Breast epithelium (tissue), 4 donors: ENCODE measurements at regions not wholly inside any gene's neighbourhood (a gene's known extent, or its start where the extent isn't known, plus 50 kb on each side); places are given as distances from the start of the nearest gene placed in this dataset.

Source experiments
- DNase-seq, 2 donors: peaks; one replicate each; pipeline ENCODE4 v3.0.0-alpha.2; 2019; ENCODE audit warnings: low spot score in 2 of 2
- H3K27ac ChIP-seq, 2 donors: fragments of 200-600 bp; sonication (generic) in 1 of 2; one replicate each; pipeline ENCODE4 v1.5.1; 2016 to 2019; ENCODE audit warnings: mild to moderate bottlenecking in 1 of 2
- H3K27me3 ChIP-seq, 2 donors: fragments of 200-600 bp; sonication (generic) in 1 of 2; one replicate each; pipeline versions ENCODE4 v1.5.1 to v1.6.0; 2017 to 2019; ENCODE audit warnings: control low read depth in 1 of 2, mild to moderate bottlenecking in 1 of 2
- H3K36me3 ChIP-seq: fragments of 200-600 bp; one replicate; pipeline ENCODE4 v1.5.1; 2019
- H3K4me1 ChIP-seq, 2 donors: fragments of 200-600 bp; sonication (generic); one replicate each; pipeline ENCODE4 v1.5.1; 2016 to 2019; ENCODE audit warnings: control low read depth in 1 of 2
- H3K4me3 ChIP-seq, 3 donors: fragments of 200-600 bp; sonication (generic); 1 replicate in 2 of 3; 2 replicates in 1 of 3; pipeline ENCODE4 v1.5.1; 2016 to 2019; ENCODE audit warnings: mild to moderate bottlenecking in 3 of 3, moderate library complexity in 2 of 3
- H3K9me3 ChIP-seq, 2 donors: fragments of 200-600 bp; sonication (generic) in 1 of 2; one replicate each; pipeline ENCODE4 v1.5.1; 2016 to 2019; ENCODE audit warnings: control low read depth in 1 of 2
- POLR2A ChIP-seq: fragments of 450-650 bp; IDR thresholded peaks from one replicate; pipeline ENCODE4 v1.6.1; 2016; ENCODE audit warnings: antibody characterized with exemption, mild to moderate bottlenecking, moderate library complexity
- POLR2AphosphoS5 ChIP-seq, 3 donors: sonication (generic); formaldehyde crosslinking; IDR thresholded peaks; one replicate each; pipeline ENCODE4 v1.6.1; 2017; ENCODE audit warnings: antibody characterized with exemption in 3 of 3
- intact Hi-C: fragments of 100-400 bp; cut with DNase I; formaldehyde crosslinking; loops from one replicate; pipeline ENCODE4 v1.15.1; 2023; ENCODE audit warnings: low total_unique reads
- TF ChIP-seq, protein P1 (sequence below), 3 donors: fragments of 450-650 bp; IDR thresholded peaks; one replicate each; pipeline ENCODE4 v1.5.1; 2016 to 2017; ENCODE audit warnings: antibody characterized with exemption in 3 of 3, mild to moderate bottlenecking in 3 of 3, moderate library complexity in 3 of 3

DNA sequence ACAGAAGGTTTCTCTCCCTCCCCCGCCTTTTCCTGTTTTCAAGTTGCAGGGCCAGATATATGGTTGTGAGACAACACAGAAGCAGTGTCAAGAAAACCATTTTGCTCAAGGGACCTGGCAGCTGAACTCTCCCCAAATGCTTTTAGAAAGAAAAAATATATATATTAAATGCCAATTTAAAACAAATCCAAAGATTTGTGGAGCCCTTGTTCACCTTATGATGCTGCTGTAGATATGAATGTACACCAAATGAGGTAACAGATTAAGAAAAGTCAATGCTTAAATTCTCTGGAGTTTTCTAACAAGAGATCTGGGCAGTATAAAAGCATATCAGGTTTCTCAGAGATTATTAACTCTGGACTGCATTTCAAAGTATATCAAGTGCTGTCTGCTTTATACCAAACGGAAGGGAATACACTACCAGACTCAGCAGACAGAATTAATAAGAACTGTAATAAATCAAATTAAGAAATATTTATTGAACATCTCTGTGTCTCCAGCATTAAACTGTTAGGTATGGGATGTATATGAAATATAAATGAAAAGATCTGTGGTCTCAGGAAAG lies 357.5 kb downstream of the HDGFL1 start:
- H3K27me3 ChIP-seq, result no peaks in the 10 kb centered on the region
- no peaks in the 10 kb centered on the region for H3K4me1 ChIP-seq
- DNase-seq, result no peak
- no peak overlapping the region for H3K4me3 ChIP-seq
- intact Hi-C loops, result no loop called here
- H3K36me3 ChIP-seq, result peaks cover 3% of the 10 kb centered on the region
- no peak overlapping the region for H3K27ac ChIP-seq
- H3K9me3 ChIP-seq, result no peaks in the 10 kb centered on the region
- TF ChIP-seq, protein P1, sequence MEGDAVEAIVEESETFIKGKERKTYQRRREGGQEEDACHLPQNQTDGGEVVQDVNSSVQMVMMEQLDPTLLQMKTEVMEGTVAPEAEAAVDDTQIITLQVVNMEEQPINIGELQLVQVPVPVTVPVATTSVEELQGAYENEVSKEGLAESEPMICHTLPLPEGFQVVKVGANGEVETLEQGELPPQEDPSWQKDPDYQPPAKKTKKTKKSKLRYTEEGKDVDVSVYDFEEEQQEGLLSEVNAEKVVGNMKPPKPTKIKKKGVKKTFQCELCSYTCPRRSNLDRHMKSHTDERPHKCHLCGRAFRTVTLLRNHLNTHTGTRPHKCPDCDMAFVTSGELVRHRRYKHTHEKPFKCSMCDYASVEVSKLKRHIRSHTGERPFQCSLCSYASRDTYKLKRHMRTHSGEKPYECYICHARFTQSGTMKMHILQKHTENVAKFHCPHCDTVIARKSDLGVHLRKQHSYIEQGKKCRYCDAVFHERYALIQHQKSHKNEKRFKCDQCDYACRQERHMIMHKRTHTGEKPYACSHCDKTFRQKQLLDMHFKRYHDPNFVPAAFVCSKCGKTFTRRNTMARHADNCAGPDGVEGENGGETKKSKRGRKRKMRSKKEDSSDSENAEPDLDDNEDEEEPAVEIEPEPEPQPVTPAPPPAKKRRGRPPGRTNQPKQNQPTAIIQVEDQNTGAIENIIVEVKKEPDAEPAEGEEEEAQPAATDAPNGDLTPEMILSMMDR (IDR thresholded peaks at IDR 0.05), result no peak
- TF ChIP-seq POLR2A, result no peak
- TF ChIP-seq POLR2AphosphoS5 (IDR thresholded peaks at IDR 0.05), result no peak

DNA sequence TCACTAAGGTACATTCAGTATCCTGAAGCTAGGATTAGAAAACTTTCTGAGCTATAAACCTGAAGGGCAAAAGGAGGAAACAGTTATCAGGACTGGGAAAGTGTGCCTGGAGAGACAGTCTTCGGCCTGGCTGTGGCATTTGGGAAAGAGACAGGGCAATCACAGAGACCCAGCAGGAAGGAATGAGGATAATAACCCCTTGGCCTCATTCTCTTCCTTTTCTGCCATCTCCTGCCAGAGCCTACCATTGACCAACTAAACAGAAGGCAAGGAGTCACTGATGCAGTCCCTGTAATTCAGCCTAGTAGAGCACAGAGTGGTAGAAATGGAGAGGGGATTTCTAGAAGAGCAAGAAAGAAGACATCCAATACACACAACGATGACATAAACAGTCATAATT lies 359.4 kb downstream of the HDGFL1 start:
- DNase-seq, result no peak
- H3K36me3 ChIP-seq, result peaks cover 4% of the 10 kb centered on the region
- TF ChIP-seq POLR2AphosphoS5 (IDR thresholded peaks at IDR 0.05) (no peak), POLR2A (no peak)
- TF ChIP-seq, protein P1 (IDR thresholded peaks at IDR 0.05), result no peak
- no peaks in the 10 kb centered on the region for H3K9me3 ChIP-seq
- intact Hi-C loops, result no loop called here
- H3K27me3 ChIP-seq, result no peaks in the 10 kb centered on the region
- no peak overlapping the region for H3K4me3 ChIP-seq
- H3K27ac ChIP-seq, result no peak overlapping the region
- no peaks in the 10 kb centered on the region for H3K4me1 ChIP-seq

DNA sequence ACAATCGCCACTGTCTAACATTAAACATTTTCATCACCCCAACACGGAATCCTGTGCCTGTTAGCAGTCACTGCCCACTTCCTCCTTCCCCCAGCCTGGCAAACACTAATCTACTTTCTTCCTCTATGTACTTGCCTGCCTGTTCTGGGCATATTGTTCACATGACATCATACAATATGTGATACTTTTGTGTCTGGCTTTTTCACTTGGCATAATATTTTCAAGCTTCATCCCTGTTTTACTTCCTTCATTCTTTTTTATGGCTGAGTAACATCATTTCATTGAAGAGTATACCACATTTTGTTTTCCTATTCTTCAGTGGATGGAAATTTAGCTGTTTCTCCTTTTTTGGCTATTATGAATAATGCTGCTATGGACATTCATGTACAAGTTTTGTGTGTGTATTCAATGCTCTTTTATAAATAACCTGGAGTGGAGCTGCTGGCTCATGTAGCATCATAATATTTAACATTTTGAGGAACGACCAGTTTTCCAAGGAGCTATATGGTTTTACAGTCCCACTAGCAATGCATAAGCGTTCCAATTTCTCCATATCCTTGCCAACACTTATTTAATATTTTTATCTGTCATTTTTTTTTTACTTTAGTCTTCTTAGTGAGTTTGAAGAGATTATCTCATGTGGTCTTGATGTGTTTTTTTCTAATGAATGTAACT lies 360.1 kb downstream of the HDGFL1 start:
- H3K4me3 ChIP-seq, result no peak overlapping the region
- peaks cover 4% of the 10 kb centered on the region for H3K36me3 ChIP-seq
- TF ChIP-seq, protein P1 (IDR thresholded peaks at IDR 0.05), result no peak
- no peak for TF ChIP-seq POLR2A
- TF ChIP-seq POLR2AphosphoS5 (IDR thresholded peaks at IDR 0.05), result no peak

DNA sequence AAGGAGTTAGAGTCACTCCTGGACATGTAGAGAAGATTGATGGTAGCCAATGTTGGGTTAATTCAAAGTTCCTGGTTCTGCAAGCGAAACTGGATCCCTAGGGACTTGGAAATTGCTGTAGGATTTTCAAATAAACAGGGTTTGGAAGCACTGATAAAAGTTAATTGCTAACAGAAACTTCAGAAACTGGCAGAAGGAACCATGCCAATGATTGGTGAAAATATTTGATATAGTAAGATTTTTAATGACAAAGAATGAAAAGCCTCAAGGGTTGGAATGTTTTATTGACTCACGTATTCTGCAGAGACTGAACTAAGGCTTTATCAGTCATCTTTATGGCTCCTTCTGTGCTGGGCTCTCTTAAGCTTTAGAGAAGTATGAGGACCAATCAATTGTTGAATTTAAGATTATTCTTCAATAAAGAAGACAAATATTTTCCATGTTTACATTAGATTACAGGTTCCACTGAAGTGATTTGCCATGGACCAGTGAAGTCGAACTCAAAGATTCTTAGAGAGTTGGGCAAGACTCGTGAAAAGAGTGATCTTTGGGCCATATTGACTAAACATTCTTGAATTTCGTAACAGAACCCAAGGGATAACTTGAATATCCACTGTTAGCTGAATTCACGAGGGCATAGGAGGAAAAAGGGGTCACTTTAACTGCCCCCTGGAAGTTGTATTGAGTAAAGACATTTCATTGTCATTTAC lies 371.4 kb downstream of the HDGFL1 start:
- no peak for TF ChIP-seq POLR2AphosphoS5 (IDR thresholded peaks at IDR 0.05)
- TF ChIP-seq, protein P1 (IDR thresholded peaks at IDR 0.05), result no peak
- TF ChIP-seq POLR2A, result no peak

More for the DNA sequence above, 360.1 kb downstream of the HDGFL1 start:
- Histone ChIP-seq H3K4me1 (no peaks in the 10 kb centered on the region), H3K27me3 (no peaks in the 10 kb centered on the region), H3K9me3 (no peaks in the 10 kb centered on the region), H3K27ac (no peak overlapping the region)
- intact Hi-C loops, result no loop called here
- DNase-seq, result no peak

DNA sequence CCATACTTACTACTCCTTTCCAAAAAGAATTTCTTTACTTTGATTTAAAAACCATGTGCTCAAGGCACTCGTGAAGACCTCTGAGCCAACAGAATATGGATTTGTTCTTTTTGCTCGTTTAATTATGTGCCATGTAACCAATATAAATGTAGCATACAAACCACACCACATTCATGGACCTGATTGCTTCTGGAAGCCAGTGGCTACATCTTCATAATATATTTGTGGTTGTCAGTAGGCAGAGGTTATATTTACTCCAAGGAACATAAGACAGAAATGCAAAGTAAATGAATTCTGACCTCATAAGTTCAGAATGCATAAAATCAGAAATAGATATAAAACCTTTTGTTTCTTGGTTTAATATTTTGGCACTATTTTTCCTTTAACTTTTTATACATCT lies 373.0 kb downstream of the HDGFL1 start:
- no peak overlapping the region for H3K4me3 ChIP-seq
- no peak for DNase-seq
- intact Hi-C loops, result no loop called here
- no peak overlapping the region for H3K27ac ChIP-seq
- no peaks in the 10 kb centered on the region for H3K4me1 ChIP-seq
- H3K9me3 ChIP-seq, result no peaks in the 10 kb centered on the region
- no peaks in the 10 kb centered on the region for H3K36me3 ChIP-seq
- no peaks in the 10 kb centered on the region for H3K27me3 ChIP-seq
- TF ChIP-seq POLR2AphosphoS5 (IDR thresholded peaks at IDR 0.05), result no peak
- TF ChIP-seq, protein P1 (IDR thresholded peaks at IDR 0.05), result no peak
- no peak for TF ChIP-seq POLR2A

More for the DNA sequence above, 371.4 kb downstream of the HDGFL1 start:
- Histone ChIP-seq H3K36me3 (no peaks in the 10 kb centered on the region), H3K27me3 (no peaks in the 10 kb centered on the region), H3K27ac (no peak overlapping the region), H3K4me3 (no peak overlapping the region), H3K4me1 (no peaks in the 10 kb centered on the region), H3K9me3 (no peaks in the 10 kb centered on the region)
- intact Hi-C loops, result no loop called here
- no peak for DNase-seq
